ENCODE measurements at regions not wholly inside any gene's neighbourhood (a gene's known extent, or its start where the extent isn't known, plus 50 kb on each side); places are given as distances from the start of the nearest gene placed in this dataset.
A peak's percentile ranks its signal among the peaks of the same experiment; 100 is the strongest.

DNA sequence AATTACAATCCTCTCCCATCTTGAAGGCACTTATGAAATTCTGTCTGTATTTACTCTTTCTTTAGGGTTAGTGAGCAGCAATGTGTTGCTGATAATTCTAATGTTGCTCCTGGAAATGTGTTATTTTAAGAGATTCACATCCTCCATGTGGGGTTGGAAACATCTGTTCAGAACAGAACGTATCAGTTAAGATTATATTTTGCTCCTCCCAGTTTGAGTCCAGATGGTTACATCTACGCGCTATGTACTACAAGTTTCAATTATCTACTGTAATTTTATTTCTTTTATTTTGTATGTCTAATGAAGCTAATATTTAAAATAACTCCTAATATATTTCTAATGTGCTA lies 250.6 kb upstream of the KLF6 start:
- no peak for DNase-seq

DNA sequence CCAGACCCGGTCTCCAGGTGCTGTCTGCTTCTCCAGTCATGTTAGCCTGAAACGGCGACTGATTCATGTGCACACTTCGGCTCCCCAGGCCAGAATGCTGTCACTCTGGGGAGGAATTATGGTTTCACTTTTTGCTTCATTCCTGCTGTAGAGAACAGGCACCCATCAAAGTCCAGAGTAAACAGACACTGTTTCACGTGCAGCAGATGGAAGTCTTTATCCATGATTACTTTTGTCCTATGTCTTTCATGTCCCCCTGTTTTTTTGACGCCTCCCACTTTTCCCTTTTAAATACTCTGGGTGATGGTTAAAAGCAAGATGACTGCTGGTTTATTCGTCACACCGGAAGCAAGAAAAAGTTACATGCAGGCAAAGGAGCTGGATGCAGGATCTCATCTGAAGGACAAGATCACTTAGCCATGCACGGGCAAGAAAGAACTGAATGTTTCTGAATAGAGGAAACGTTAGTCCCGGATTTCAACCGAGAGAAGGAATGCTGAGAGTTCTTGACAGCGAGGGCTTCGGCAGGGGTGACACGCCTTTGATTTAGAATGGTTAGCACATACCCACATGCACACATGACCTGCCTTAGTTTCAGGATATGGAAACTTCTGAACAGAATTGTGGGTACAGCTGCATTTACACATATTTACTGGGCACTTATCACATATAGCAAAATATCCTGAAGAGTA lies 250.0 kb upstream of the KLF6 start:
- DNase-seq: no peak

DNA sequence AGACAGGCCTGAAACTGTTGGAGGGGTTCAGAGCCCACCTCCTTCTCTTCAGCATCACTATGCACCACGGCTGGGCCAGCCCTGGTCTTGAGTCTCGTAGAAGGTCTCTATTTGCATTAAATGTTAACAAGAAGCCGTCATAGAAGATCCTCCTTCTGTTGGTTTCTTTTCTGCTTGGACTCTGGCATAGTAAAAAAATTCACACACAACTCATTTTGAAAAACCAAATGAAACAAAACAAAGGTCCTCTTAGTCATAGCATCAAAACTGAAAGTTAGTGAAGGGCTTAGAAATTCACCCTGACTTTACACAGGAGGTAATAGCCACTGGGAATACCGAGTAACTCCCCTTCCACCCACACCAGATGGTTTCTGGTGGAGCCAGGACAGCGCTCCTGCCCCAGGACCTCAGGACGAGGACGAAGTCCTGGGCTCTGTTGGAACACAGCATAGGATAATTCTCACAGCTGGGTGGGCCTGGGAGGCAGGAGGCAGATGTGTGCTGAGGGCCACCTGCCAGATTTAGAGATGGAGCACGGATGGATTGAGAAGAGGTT lies 248.4 kb upstream of the KLF6 start:
- DNase-seq: peak; percentile 37

DNA sequence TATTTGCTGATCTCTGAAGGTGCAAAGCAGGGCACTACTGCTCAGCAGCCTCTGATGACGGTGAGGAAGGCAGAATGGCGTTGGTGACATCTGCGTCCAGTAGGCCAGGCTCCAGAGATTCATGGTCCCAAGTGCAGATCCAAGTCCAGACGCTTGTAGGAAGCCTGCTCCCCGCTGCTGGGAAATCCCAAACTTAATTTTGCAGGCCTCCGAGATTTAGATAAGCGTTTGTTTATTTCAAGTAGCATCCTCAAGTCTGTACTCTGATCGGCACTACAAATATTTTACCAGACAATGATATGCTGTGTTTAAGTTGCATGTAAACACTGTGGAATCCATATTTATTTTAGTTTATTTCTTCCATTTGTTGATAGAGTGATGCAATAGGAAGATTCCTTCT lies 244.9 kb upstream of the KLF6 start:
- no peak for DNase-seq

DNA sequence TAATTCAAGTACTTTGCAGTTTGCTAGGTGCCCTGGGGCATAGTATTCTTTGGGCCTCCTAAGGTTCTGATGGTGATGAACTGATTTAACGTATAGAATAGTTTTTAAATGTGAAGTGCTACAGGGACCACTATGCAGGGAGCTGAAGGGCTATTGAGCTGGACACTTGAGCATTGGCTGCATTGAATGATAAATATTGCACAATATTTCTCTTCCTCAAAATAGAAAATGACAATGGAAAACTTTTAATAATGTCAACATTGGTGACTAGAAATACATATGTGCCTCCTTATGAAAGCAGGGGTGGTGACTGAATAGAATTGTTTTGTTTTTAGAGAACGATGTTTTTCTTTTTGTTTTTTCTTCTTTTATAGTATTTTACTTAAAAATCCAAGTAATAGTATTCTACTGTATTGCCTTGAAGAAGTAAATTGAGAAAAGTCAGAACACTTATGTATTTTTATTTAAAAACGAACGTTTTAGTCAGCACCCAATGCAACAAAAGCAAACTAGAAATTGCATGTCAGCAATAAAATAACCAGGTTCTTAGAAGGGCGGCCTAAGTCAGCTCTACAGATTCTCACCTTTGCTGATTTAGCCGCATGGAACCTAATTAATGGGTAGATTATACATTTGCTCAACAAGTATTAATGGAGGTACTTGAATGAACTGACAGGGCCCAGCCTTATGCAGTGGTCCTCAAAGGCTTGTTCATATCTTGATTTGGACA lies 244.0 kb upstream of the KLF6 start:
- no peak for DNase-seq

DNA sequence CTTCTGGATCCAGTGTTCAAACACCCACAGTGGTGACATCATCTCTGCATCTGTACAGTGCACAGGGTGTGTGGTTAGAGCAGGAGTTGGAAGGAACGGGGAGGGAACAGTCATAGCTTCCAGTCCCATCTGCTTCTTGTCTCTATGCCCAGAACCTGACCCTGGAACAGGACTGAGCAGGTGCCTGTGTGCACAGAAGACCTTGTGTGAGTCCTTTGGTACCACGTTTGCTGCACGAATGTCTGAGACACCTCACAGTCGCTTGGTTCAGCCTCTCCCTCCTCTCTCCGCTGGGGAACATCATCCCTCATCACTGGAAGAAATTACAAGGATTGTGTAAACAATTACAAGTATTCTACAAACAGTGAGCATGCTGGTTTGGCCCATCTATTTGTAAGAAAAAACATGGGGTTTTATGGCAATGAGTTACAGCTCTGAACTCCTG lies 243.0 kb upstream of the KLF6 start:
- DNase-seq: no peak

DNA sequence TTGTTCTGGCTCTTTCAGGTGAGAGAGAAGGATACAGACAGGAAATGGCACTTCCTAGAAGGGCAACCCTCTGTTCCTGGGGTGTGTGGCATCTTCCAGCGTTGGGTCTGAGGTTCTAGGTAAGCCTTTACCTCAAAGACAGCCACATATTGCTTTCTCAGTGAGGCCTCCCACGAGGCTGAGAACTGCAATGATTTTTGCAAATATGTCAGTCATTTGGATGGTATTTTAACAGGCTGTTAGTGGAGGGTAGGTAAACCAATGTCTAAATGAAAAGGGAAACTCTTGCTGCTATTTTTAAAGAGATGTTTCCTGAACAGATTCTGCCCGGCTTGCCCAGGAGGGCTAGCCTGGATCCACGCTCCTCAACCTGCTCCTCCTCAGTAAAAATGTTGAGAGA lies 240.3 kb upstream of the KLF6 start:
- no peak for DNase-seq

DNA sequence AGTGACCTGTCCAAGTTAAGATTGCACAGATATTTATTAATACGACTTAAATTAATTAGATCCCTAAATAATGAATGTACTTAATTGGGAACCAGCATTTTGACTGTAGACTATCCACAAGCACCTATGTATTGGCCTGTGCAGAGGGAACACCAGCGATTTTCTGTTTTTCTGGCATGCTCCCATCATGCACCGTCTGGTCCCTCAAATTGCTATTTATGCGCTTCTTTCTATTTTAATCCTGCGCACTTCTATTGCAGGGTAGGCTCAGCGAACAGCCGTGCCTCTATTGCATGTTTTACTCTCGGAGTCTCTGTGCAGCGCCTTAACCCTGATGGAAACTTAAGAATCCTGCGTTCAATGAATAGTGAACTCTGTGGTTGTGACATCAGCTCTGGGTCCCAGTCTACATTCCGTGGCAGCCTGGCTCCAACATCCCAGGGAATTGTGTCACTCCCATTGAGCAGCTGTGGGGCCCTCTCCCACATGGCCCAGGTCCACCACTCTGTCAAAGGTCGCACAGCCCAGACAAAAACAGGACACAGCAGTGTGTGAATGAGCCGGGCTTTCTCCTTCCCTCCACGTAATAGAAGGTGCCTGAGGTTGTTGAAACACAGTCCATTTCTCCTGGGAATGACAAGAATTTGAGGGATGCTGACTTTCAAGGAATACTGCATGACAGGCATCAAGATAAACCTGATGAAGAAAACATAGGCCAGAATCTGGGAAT lies 239.7 kb upstream of the KLF6 start:
- no peak for DNase-seq

DNA sequence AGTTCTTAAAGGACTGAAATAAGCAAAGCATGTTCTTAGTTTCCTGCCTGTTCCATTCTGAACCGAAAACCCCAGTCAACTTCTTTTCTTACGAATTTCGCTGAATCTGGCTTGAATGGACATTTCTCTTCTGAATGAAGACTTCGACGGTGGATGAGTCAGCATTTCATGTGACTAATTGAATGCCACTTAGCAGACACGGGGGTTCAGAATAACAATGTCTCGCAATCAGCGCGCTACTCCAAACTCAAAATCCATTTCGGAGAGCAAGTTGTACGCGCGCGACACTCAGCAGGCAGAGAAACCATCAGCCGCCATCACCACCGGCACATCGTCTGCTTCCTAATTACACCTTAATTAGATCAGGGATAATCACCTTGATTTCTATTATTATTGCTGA lies 239.0 kb upstream of the KLF6 start:
- no peak for DNase-seq

DNA sequence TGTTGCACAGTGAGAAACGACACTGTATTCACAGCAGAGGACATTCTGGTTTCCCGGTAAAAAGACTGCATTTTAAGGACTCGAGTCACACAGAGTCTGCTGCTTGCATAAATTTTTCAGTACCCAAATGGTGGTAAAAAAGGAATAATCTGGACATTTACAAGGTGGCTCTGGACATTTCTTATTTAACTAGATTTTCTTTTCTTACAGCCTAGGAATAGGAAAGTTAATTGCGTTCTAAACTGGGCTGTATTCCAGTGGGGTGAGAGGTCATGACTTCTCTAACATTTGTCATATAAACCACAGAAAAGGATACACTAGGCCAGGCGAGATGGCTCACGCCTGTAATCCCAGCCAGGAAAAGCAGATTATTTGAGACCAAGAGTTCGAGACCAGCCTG lies 237.5 kb upstream of the KLF6 start:
- no peak for DNase-seq

DNA sequence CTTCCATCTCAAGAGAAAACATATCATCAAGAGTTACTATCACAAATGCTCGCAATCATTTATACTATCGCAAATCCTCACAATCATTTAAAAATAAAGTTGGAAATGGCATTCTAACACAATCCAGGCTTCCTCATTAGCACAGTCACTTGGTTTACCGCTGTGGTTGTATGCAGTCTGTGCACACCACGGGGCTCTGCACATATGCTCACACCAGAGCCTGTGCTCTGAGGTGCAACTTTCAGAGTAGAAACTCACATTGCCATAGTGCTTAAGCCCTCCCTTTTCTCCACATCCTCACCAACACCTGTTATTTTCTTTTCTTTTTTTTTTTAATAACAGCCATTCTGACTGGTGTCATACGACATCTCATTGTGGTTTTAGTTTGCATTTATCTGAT lies 235.6 kb upstream of the KLF6 start:
- DNase-seq: no peak

DNA sequence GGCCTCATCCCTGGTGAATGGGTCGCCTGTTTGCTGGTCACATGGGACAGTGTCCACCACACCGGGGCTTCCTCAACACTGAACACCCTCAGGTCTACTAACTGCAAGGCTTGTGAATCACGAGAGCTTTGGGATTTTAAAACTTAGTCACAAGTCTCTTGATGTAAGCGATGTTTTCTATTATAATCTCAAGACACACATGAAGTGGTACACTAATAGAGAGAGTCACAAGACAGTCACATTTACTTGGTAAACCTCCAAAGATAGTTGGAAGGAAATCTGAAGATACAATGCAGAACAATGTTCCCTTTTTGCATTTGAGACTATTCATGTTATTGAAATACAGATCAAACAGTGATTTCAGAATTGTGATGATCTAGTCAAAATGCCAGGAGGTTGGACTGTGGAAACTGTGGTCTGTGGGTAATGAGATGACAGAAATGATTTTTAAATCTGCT lies 233.1 kb upstream of the KLF6 start:
- DNase-seq: no peak

DNA sequence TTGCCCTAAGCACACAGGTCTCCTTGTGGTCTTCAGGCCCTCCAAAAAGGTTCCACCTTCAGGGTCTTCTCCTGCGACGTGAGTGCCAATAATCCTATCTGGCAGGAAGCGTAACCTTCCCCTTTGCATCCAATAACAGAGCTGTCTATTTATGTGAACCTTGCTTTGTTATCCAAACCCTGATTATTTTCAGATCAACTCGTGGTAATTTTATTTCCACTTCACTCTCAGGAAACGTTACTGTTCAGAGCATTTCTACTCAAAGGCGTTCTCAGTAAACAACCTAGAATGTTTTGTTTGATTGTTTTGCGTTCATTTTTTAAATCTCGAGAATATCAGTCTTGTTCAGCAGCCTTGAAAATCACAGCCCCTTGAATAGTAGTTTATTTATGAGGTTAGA lies 232.3 kb upstream of the KLF6 start:
- no peak for DNase-seq

DNA sequence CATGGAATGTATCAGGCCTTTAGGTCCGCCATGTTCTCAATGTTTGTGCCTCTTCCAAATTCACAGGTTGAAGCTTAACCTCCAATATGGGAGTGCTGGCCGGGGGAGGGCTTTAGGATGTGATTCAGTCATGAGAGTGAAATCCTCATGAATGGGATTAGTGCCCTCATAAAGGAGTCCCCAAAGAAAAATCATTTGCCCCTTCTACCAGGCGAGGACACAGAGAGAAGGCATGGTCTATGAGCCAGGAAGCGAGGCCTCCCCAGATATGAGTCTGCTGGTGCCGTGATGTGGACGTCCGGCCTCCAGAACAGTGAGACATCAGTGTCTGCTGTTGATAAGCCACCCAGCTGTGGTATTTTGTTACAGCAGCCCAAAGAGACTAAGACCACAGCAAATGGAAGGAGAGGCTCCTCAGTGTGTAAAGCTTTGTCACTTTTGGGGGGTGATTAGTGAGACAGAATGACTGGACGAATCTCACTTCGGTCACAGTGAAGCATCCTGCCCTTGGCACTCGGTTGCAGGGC lies 231.3 kb upstream of the KLF6 start:
- DNase-seq: no peak

DNA sequence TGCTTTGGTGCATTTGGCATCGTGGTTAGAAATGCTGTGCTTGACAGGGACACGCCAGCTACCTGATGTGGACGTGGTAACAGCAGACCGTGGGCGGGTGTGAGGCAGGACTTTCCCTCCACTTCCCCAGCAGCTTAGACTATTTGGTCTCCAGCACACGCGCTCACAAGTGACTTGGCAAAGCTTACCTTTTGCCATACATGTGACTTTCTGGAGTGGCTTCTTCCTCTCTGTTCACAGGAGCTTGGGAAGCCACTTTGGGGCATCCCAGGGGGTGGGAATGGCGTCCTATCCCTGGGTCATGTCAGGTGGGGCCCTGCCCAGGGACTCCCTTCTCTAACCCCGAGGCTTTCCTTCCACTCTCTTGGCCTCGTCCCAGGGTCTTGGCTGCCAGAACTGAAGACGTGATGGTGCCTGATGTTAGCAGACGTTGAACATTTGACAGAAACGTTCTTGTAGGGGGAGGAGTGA lies 228.7 kb upstream of the KLF6 start:
- peak; percentile 69 for DNase-seq

DNA sequence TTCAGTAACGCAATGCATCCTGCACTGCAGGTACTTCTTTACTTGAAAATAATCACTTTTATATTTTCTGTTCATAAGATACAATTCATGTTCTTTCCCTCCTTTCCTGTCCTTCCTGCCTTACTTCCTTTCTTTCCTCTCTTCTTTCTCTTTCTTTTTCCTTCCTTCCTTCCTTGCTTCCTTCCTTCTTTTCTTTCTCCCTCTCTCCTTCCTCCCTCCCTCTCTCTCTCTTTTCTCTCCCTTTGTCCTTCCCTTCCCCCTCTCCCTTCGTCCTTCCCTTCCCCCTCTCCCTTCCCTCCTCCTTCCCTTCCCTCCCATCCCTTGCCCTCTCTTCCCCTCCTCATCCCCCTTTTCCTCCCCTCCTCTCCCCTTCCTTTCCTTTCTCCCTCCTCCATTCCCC lies 227.8 kb upstream of the KLF6 start:
- DNase-seq: no peak

DNA sequence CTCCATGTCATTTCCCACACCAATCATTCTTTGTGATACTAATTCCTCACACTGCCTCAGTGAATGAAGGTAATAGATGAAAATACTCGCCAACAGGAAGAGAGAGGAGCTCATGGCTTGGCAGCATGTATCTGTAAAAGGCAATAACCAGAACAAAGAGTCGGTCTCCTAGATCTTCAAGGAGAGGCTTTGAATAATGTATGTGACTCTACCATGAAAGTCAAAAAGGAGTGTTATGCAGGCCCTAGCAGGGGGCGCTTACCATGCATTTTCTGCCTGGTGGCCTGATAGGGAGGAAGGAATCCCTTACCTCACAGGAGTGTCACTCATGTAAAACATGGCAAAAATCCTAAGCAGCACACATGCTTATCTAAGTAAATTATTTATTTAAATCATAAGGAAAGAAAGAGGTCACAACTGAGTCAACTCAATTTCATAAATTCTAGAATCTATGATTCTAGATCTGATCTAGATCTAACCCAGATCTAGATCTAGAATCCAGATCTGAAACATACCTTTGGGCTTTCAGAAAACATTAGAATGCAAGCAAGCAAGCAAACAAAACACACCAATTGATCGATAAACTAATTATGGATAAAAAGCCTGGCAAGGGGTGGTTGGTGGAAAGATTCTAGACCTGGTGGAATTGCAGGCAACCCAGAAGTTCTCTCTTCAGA lies 226.3 kb upstream of the KLF6 start:
- no peak for DNase-seq

DNA sequence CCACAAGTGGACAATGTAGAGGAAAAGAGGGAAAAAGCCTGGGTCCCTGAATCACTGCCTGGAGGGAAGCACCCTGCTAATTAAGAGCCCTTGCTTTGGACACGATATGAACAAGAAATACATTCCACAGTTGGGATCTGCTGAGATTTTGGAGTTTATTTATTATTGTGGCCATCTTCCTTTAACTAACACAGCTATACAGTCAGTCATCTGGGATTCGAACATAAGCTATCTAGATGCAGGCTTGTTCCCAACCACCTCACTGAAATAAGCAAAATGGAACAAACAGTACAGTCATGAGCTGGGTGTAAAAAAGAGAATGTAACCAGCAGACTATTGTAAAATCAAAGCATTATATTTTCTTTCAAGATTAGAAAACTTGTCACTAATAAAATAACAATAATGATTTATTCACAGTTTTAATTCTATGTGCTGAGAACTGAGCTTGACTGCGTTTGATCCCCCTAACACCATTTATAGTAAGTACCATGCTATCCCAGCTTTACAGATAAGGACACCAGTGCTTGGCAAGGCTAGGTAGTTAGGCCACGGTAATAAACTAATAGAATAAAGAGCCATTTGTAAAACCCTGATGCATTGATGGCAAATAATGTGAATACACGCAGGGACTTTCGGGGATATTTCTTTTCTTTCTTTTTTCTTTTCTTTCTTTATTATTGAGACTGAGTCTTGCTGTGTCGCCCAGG lies 223.8 kb upstream of the KLF6 start:
- no peak for DNase-seq

DNA sequence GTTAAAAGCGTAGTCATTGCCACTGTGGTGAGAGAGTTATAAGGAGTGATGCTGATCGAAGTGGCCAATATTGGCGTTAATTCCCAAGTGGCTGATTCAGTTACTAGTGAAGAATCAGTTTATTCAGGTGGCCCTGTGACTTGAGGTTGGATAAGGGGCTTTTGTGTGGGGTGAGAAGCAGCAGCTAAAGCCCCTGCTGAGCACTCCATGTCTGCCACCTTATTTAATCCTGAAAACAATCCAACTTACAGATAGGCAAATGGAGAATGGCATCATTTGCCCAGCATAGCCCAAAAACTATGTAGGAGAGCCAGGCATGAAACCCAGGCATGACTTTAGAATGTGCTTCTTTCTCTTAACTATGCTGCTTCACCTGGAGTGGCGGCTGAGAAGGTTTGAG lies 222.8 kb upstream of the KLF6 start:
- no peak for DNase-seq

DNA sequence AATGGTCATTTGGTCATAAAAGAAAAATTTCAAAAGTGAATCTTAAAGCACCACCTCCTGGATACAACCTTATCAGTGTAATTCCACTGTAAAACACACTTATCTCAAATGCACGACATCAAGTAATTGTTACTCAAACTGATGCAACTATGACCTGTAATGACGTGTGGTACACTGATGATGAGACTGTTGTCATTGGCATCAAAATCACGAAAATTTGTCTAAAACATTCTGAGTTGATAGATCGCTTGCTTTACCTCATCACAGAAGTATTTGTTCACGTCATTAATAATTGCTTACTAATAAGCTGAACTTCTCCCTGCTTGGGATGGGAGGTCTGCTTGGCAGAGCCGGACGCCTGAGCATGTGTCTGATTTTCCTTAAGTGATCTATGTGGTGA lies 221.8 kb upstream of the KLF6 start:
- DNase-seq: no peak

DNA sequence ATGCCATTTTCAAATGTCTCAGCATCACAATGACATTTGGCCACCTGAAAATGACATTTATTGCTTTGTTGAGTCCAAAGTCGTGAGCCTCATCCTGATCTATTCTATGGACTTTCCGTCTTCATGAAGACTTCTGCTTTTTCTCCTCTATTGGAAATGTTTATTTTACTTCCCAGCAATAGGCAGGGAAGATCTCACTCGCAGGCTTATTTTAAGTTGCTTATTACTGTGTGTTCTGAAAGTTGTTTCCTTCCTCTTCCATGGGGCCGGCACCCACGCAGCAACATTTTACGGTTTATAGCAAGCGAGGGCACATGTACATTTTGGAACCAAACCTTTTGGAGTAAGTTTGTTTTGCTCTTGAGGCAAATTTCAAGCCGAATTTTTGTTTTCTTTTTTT lies 221.0 kb upstream of the KLF6 start:
- no peak for DNase-seq

DNA sequence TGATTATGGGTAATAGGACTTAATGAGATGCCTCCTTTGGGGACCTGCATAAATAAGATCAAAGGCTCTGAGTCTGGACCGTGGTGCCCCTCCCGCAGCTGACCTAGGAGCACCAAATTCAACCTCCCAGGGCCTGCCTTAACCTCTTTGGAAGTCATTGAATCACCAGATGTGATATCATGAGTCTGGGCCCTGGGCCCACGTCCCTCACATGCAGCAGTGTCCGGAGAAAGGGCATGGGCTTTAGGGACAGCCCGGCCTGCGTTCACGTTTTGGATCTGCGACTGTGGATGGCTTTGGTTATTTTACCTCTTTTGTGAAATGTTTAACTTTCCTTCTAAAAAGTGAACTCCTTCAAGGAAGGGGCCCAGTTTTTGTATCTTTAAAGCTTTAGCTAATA lies 220.0 kb upstream of the KLF6 start:
- DNase-seq: no peak

Data from stimulated activated CD8-positive, alpha-beta memory T cell treated with anti-CD3 and anti-CD28 coated beads, Interleukin-4, amount 100 ng/mL, for 48 hours (primary cell).